Lower leg skin (tissue), 3 donors: ENCODE measurements at regions not wholly inside any gene's neighbourhood (a gene's known extent, or its start where the extent isn't known, plus 50 kb on each side); places are given as distances from the start of the nearest gene placed in this dataset.

Experiments
- CTCF ChIP-seq, 3 donors: fragments of 450-650 bp; IDR thresholded peaks; one replicate each; pipeline ENCODE4 v1.5.1; 2016; ENCODE audit warnings: antibody characterized with exemption in 3 of 3, mild to moderate bottlenecking in 3 of 3, moderate library complexity in 2 of 3
- POLR2A ChIP-seq, 2 donors: fragments of 450-650 bp; IDR thresholded peaks; one replicate each; pipeline ENCODE4 v1.6.1; 2016 to 2017; ENCODE audit warnings: antibody characterized with exemption in 2 of 2, mild to moderate bottlenecking in 1 of 2, moderate library complexity in 1 of 2

GRCh38 chr6:159342146-159342545 is 172.9 kb downstream of the FNDC1 start:
- no peak for TF ChIP-seq CTCF (IDR thresholded peaks at IDR 0.05)
- TF ChIP-seq POLR2A (IDR thresholded peaks at IDR 0.05), result no peak
